ENCODE measurements at regions not wholly inside any gene's neighbourhood (a gene's known extent, or its start where the extent isn't known, plus 50 kb on each side); places are given as distances from the start of the nearest gene placed in this dataset.

- RAD21 ChIA-PET (ENCODE audit: low non-redundant PET in 1 of 2, low total read pairs in 2 of 2, uncharacterized antibody in 2 of 2, unreplicated experiment in 2 of 2): no interaction called here
- CTCF ChIA-PET: interaction anchor here (0.8 kb wide), 1 partner anchor 13 kb away, joined by 3 read pairs; no protein-coding TSS in a partner anchor
These were observed 128.0 kb downstream of the ARL4C start for GRCh38 chr2:234368861-234369261.

GRCh38 chr2:234366891-234367290 is 130.0 kb downstream of the ARL4C start:
- Histone ChIP-seq H3K36me3 (ENCODE audit: control insufficient read depth in 1 of 2, insufficient read depth in 2 of 2, low read length in 2 of 2) (no peaks in the 10 kb centered on the region), H3K4me2 (ENCODE audit: low read length) (no peak overlapping the region), H4K20me1 (ENCODE audit: insufficient read depth) (no peaks in the 10 kb centered on the region), H3K9me2 (ENCODE audit: insufficient read depth) (no peaks in the 10 kb centered on the region), H3K27me3 (ENCODE audit: insufficient read depth, low read length) (no peaks in the 10 kb centered on the region), H3K4me1 (ENCODE audit: control insufficient read depth in 1 of 2, insufficient read depth in 2 of 2, low read length in 2 of 2) (peaks cover 51 to 79% of the 10 kb centered on the region in 2 experiments), H3K9ac (ENCODE audit: low read length) (no peak overlapping the region), H3K79me2 (ENCODE audit: insufficient read depth, low read length) (no peaks in the 10 kb centered on the region), H2AFZ (ENCODE audit: low read depth, low read length, poor library complexity, severe bottlenecking) (no peak overlapping the region), H3K4me3 (replicated peaks in 1 of 2; ENCODE audit: low read depth in 1 of 2, low read length in 2 of 2) (no peak overlapping the region), H3K9me3 (ENCODE audit: control insufficient read depth in 1 of 2, insufficient read depth in 1 of 2, low read depth in 1 of 2, low read length in 2 of 2) (no peaks in the 10 kb centered on the region), H3K27ac (ENCODE audit: low read depth, low read length) (no peak overlapping the region)
- intact Hi-C loops (cut with micrococcal nuclease): no loop called here
- no peak for TF ChIP-seq CTCF (IDR thresholded peaks at IDR 0.05 in 2 of 3, conservative IDR thresholded peaks at IDR 0.05 in 1 of 3; ENCODE audit: borderline replicate concordance in 1 of 3, insufficient read depth in 1 of 3, low read depth in 2 of 3, low read length in 2 of 3)
- no peak for TF ChIP-seq SP1 (IDR thresholded peaks at IDR 0.05; ENCODE audit: low read depth)
- TF ChIP-seq ZNF274 (IDR thresholded peaks at IDR 0.05; ENCODE audit: low read depth, low read length): no peak
- TF ChIP-seq EZH2 (IDR thresholded peaks at IDR 0.05): no peak
- TF ChIP-seq FOSL1 (IDR thresholded peaks at IDR 0.05; ENCODE audit: low read depth): no peak
- no peak for TF ChIP-seq MAX (IDR thresholded peaks at IDR 0.05)
- TF ChIP-seq POLR2AphosphoS5 (IDR thresholded peaks at IDR 0.05; ENCODE audit: low read depth, low read length): no peak
- TF ChIP-seq SIN3A (IDR thresholded peaks at IDR 0.05; ENCODE audit: low read depth): no peak
- TF ChIP-seq EGR1 (IDR thresholded peaks at IDR 0.05; ENCODE audit: low read depth): no peak
- TF ChIP-seq ZBTB33 (IDR thresholded peaks at IDR 0.05; ENCODE audit: extremely low read depth, insufficient replicate concordance, low read length): no peak
- TF ChIP-seq SRF (IDR thresholded peaks at IDR 0.05; ENCODE audit: low read depth): no peak
- no peak for TF ChIP-seq CEBPB (IDR thresholded peaks at IDR 0.05; ENCODE audit: low read depth)
- no peak for TF ChIP-seq CBX3 (IDR thresholded peaks at IDR 0.05; ENCODE audit: low read depth)
- TF ChIP-seq EZH2phosphoT487 (IDR thresholded peaks at IDR 0.05; ENCODE audit: borderline replicate concordance): no peak
- no TSS peak for BruUV-seq (replicated peaks)
- ChIA-PET POLR2A (no interaction called here), CTCF (no interaction called here), RAD21 (ENCODE audit: low non-redundant PET in 1 of 2, low total read pairs in 2 of 2, uncharacterized antibody in 2 of 2, unreplicated experiment in 2 of 2) (no interaction called here)
- DNase-seq (ENCODE audit: low read depth, low spot score) (no peak), ATAC-seq (no peak)

More at GRCh38 chr2:234368861-234369261, 128.0 kb downstream of the ARL4C start:
- POLR2A ChIA-PET: interaction anchor here (1.3 kb wide), 1 partner anchor 128 kb away, joined by 3 read pairs; the partner anchor contains the start of gene ARL4C
- Histone ChIP-seq H3K4me3 (replicated peaks in 1 of 2; ENCODE audit: low read depth in 1 of 2, low read length in 2 of 2) (no peak overlapping the region), H3K27me3 (ENCODE audit: insufficient read depth, low read length) (no peaks in the 10 kb centered on the region; the same call in 1 of the 2 replicates), H4K20me1 (ENCODE audit: insufficient read depth) (no peaks in the 10 kb centered on the region), H3K9me3 (ENCODE audit: control insufficient read depth in 1 of 2, insufficient read depth in 1 of 2, low read depth in 1 of 2, low read length in 2 of 2) (no peaks in the 10 kb centered on the region), H3K36me3 (ENCODE audit: control insufficient read depth in 1 of 2, insufficient read depth in 2 of 2, low read length in 2 of 2) (no peaks in the 10 kb centered on the region), H3K4me2 (ENCODE audit: low read length) (peak overlapping the region; percentile 50), H3K79me2 (ENCODE audit: insufficient read depth, low read length) (no peaks in the 10 kb centered on the region), H3K27ac (ENCODE audit: low read depth, low read length) (peak overlapping the region; percentile 20; the same call in 1 of the 2 replicates), H3K9ac (ENCODE audit: low read length) (no peak overlapping the region), H3K4me1 (ENCODE audit: control insufficient read depth in 1 of 2, insufficient read depth in 2 of 2, low read length in 2 of 2) (peaks cover 36 to 74% of the 10 kb centered on the region in 2 experiments), H3K9me2 (ENCODE audit: insufficient read depth) (no peaks in the 10 kb centered on the region), H2AFZ (ENCODE audit: low read depth, low read length, poor library complexity, severe bottlenecking) (peak overlapping the region; percentile 24)
- DNase-seq (ENCODE audit: low read depth, low spot score) (no peak), ATAC-seq (peak; percentile 96)
- TF ChIP-seq JUND (IDR thresholded peaks at IDR 0.05) (no peak), FOSL1 (IDR thresholded peaks at IDR 0.05; ENCODE audit: low read depth) (peak; percentile 29; the same call in 1 of the 2 replicates)
- intact Hi-C loops (cut with micrococcal nuclease): no loop called here
- no TSS peak for BruUV-seq (replicated peaks)

All from HCT116 (cell line).